ENCODE measurements at regions not wholly inside any gene's neighbourhood (a gene's known extent, or its start where the extent isn't known, plus 50 kb on each side); places are given as distances from the start of the nearest gene placed in this dataset.

DNA sequence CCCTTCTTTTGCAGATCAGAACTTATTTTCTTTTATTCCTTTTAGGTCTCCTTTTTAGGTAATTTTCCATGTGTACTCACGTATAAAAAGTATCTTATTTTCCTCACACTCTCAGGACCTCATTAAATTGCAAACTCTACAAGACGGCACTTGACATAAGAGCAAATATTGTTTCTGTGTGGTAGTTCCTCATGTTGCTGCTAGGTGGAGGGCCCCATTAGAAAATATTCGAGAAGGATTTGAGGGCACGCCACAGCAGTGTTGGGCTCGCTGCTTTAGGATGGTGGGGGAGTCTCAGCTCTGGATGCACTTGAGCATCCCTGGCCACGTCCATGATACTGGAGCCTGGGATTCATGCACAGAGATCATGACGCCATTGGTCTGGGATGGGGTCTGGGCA is 64.9 kb upstream of the ZFP64 start:
- no peaks in the 10 kb centered on the region for H3K79me2 ChIP-seq (ENCODE audit: insufficient read depth, low read length)

DNA sequence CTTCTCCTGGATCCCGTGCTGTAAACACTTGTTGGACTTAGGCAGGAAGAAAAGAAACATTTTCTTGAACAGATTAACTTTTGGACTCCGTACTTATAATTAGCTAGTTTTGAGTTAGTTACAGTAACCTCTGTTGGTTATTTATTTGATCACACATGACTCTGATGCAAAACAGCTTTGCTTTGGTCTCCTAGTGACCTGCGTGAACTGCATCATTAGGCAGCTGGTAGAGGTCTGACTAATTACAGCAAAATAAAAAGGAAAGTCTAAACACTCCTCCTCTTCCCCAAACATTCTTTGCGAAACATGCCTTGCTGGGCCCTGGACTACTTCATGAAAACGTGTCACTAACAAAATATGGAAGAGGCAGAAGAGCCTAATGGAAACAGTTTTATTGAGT is 61.1 kb upstream of the ZFP64 start:
- Histone ChIP-seq H3K4me3 (ENCODE audit: insufficient read depth, low read length) (no peak overlapping the region), H3K4me2 (ENCODE audit: insufficient read depth, low read length) (no peak overlapping the region), H4K20me1 (ENCODE audit: insufficient read depth, low read length) (no peaks in the 10 kb centered on the region), H3K36me3 (ENCODE audit: insufficient read depth, low read length) (no peaks in the 10 kb centered on the region), H3K9me3 (ENCODE audit: low read depth, low read length) (no peaks in the 10 kb centered on the region), H3K27ac (ENCODE audit: low read depth, low read length) (no peak overlapping the region), H3K4me1 (ENCODE audit: insufficient read depth, low read length) (no peaks in the 10 kb centered on the region), H3K79me2 (ENCODE audit: insufficient read depth, low read length) (no peaks in the 10 kb centered on the region), H3K27me3 (ENCODE audit: insufficient read depth, low read length) (no peaks in the 10 kb centered on the region), H2AFZ (ENCODE audit: low read length) (no peak overlapping the region)
- TF ChIP-seq, protein P1, sequence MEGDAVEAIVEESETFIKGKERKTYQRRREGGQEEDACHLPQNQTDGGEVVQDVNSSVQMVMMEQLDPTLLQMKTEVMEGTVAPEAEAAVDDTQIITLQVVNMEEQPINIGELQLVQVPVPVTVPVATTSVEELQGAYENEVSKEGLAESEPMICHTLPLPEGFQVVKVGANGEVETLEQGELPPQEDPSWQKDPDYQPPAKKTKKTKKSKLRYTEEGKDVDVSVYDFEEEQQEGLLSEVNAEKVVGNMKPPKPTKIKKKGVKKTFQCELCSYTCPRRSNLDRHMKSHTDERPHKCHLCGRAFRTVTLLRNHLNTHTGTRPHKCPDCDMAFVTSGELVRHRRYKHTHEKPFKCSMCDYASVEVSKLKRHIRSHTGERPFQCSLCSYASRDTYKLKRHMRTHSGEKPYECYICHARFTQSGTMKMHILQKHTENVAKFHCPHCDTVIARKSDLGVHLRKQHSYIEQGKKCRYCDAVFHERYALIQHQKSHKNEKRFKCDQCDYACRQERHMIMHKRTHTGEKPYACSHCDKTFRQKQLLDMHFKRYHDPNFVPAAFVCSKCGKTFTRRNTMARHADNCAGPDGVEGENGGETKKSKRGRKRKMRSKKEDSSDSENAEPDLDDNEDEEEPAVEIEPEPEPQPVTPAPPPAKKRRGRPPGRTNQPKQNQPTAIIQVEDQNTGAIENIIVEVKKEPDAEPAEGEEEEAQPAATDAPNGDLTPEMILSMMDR (IDR thresholded peaks at IDR 0.05; ENCODE audit: extremely low read depth, low read depth, low read length) = no peak
- no peak for DNase-seq (ENCODE audit: insufficient read length, low spot score, missing footprints)

More for the DNA sequence above, 64.9 kb upstream of the ZFP64 start:
- H3K27ac ChIP-seq (ENCODE audit: low read depth, low read length) = no peak overlapping the region
- no peak overlapping the region for H2AFZ ChIP-seq (ENCODE audit: low read length)
- H3K4me1 ChIP-seq (ENCODE audit: insufficient read depth, low read length) = no peaks in the 10 kb centered on the region
- no peaks in the 10 kb centered on the region for H3K27me3 ChIP-seq (ENCODE audit: insufficient read depth, low read length)
- H4K20me1 ChIP-seq (ENCODE audit: insufficient read depth, low read length) = no peaks in the 10 kb centered on the region
- no peaks in the 10 kb centered on the region for H3K36me3 ChIP-seq (ENCODE audit: insufficient read depth, low read length)
- peak; percentile 46 for DNase-seq (ENCODE audit: insufficient read length, low spot score, missing footprints)
- TF ChIP-seq, protein P1 (IDR thresholded peaks at IDR 0.05; ENCODE audit: extremely low read depth, low read depth, low read length) = no peak
- no peak overlapping the region for H3K4me3 ChIP-seq (ENCODE audit: insufficient read depth, low read length)
- H3K4me2 ChIP-seq (ENCODE audit: insufficient read depth, low read length) = no peak overlapping the region
- H3K9me3 ChIP-seq (ENCODE audit: low read depth, low read length) = no peaks in the 10 kb centered on the region

DNA sequence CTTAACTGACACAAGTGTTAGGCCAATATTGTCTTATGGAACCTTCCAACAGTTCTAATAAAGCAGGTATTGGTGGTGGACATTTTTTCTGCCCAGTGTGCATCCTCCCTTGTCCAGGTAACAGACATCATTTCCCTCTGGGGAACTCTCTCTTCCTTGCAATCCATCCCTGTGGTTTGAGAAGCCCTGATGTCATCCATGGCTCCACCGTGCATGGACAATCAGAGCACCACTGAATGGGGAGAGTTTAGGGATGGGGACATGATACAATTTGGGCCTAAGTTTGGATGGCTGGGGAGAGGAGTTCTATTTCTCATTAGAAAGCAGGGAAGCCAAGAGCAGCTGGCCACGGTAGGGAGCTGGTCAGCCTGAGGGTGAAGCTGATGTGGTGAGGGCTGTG is 60.2 kb upstream of the ZFP64 start:
- TF ChIP-seq, protein P1 (IDR thresholded peaks at IDR 0.05; ENCODE audit: extremely low read depth, low read depth, low read length) = no peak
- no peaks in the 10 kb centered on the region for H3K4me1 ChIP-seq (ENCODE audit: insufficient read depth, low read length)
- no peaks in the 10 kb centered on the region for H3K36me3 ChIP-seq (ENCODE audit: insufficient read depth, low read length)
- H3K27me3 ChIP-seq (ENCODE audit: insufficient read depth, low read length) = no peaks in the 10 kb centered on the region
- no peak overlapping the region for H3K4me3 ChIP-seq (ENCODE audit: insufficient read depth, low read length)
- no peaks in the 10 kb centered on the region for H3K9me3 ChIP-seq (ENCODE audit: low read depth, low read length)
- no peak for DNase-seq (ENCODE audit: insufficient read length, low spot score, missing footprints)
- H2AFZ ChIP-seq (ENCODE audit: low read length) = no peak overlapping the region
- no peaks in the 10 kb centered on the region for H4K20me1 ChIP-seq (ENCODE audit: insufficient read depth, low read length)
- H3K79me2 ChIP-seq (ENCODE audit: insufficient read depth, low read length) = no peaks in the 10 kb centered on the region
- H3K4me2 ChIP-seq (ENCODE audit: insufficient read depth, low read length) = no peak overlapping the region
- H3K27ac ChIP-seq (ENCODE audit: low read depth, low read length) = no peak overlapping the region

DNA sequence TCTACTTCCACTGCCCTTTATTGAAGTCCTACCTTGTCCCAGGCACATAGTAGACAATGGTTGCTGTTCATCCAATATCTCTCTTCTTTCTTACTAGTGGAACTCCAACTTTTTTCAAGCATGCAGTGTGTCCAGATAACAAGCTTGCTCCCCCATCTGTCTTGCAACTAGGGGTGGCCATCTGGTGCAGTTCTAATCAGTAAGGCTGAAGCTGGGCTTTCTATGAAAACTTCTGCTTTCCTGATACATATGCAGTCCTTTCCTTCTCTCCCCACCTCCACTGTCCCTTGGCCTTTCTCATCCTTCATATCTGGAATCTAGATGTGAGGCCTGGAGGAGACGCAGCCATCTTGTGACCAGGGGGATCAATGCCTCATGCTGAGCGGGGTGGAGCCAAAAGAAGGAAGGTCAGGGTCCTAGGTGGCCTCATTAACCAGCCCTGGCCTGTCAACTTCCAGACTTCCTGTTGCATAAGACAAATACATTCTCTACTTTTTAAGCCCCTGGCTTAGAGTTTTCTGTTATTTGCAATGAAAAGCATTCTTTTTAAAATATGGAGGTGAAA is 59.6 kb upstream of the ZFP64 start:
- H3K9me3 ChIP-seq (ENCODE audit: low read depth, low read length) = no peaks in the 10 kb centered on the region
- TF ChIP-seq, protein P1 (IDR thresholded peaks at IDR 0.05; ENCODE audit: extremely low read depth, low read depth, low read length) = no peak
- no peaks in the 10 kb centered on the region for H3K27me3 ChIP-seq (ENCODE audit: insufficient read depth, low read length)
- no peak overlapping the region for H3K4me2 ChIP-seq (ENCODE audit: insufficient read depth, low read length)
- H4K20me1 ChIP-seq (ENCODE audit: insufficient read depth, low read length) = no peaks in the 10 kb centered on the region
- H3K4me1 ChIP-seq (ENCODE audit: insufficient read depth, low read length) = no peaks in the 10 kb centered on the region
- H2AFZ ChIP-seq (ENCODE audit: low read length) = no peak overlapping the region
- no peaks in the 10 kb centered on the region for H3K36me3 ChIP-seq (ENCODE audit: insufficient read depth, low read length)
- no peaks in the 10 kb centered on the region for H3K79me2 ChIP-seq (ENCODE audit: insufficient read depth, low read length)
- no peak overlapping the region for H3K4me3 ChIP-seq (ENCODE audit: insufficient read depth, low read length)
- no peak for DNase-seq (ENCODE audit: insufficient read length, low spot score, missing footprints)
- no peak overlapping the region for H3K27ac ChIP-seq (ENCODE audit: low read depth, low read length)

Measured in osteoblast (primary cell).